ENCODE measurements at regions not wholly inside any gene's neighbourhood (a gene's known extent, or its start where the extent isn't known, plus 50 kb on each side); places are given as distances from the start of the nearest gene placed in this dataset.

GRCh38 chr12:118590406-118591150 is 214.2 kb downstream of the SUDS3 start:
- no peak for DNase-seq
- in situ Hi-C loops (cut with MboI; ENCODE audit: low pct_unique_long_range_greater_than_20kb, low sequenced_read_pairs), result no loop called here

GRCh38 chr12:118603610-118604361 is 227.4 kb downstream of the SUDS3 start:
- in situ Hi-C loops (cut with MboI; ENCODE audit: low pct_unique_long_range_greater_than_20kb, low sequenced_read_pairs), result no loop called here
- no peak for DNase-seq

- in situ Hi-C loops (cut with MboI; ENCODE audit: low pct_unique_long_range_greater_than_20kb, low sequenced_read_pairs), result no loop called here
Measured at GRCh38 chr12:118606690-118607089, 230.3 kb downstream of the SUDS3 start.

GRCh38 chr12:118607831-118608230 is 231.5 kb downstream of the SUDS3 start:
- DNase-seq, result no peak
- in situ Hi-C loops (cut with MboI; ENCODE audit: low pct_unique_long_range_greater_than_20kb, low sequenced_read_pairs), result no loop called here

More at GRCh38 chr12:118606690-118607089, 230.3 kb downstream of the SUDS3 start:
- no peak for DNase-seq

- no peak for DNase-seq
- in situ Hi-C loops (cut with MboI; ENCODE audit: low pct_unique_long_range_greater_than_20kb, low sequenced_read_pairs), result no loop called here
Measured at GRCh38 chr12:118608770-118609344, 232.5 kb downstream of the SUDS3 start.

- in situ Hi-C loops (cut with MboI; ENCODE audit: low pct_unique_long_range_greater_than_20kb, low sequenced_read_pairs), result no loop called here
- no peak for DNase-seq
Measured at GRCh38 chr12:118611295-118611694, 234.9 kb downstream of the SUDS3 start.

DNA sequence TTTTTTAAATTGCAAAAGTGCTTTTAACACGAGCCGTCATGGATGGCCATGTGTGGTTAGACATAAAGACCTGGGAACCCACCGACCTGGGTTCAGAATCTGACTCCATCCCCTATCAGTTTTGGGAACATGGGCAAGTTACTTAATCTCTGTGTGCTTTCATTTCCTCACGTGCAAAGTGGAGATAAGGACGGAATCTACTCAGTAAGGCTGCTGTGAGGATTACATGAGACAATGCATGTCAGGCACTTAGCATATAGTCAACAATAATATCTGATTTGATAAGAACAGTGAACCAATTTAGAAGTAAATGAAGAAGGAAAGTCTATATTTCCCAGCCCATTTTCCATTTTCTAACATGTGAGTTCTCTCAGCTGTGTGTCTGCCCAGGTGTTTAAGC is 235.4 kb downstream of the SUDS3 start:
- DNase-seq, result no peak
- in situ Hi-C loops (cut with MboI; ENCODE audit: low pct_unique_long_range_greater_than_20kb, low sequenced_read_pairs), result no loop called here

DNA sequence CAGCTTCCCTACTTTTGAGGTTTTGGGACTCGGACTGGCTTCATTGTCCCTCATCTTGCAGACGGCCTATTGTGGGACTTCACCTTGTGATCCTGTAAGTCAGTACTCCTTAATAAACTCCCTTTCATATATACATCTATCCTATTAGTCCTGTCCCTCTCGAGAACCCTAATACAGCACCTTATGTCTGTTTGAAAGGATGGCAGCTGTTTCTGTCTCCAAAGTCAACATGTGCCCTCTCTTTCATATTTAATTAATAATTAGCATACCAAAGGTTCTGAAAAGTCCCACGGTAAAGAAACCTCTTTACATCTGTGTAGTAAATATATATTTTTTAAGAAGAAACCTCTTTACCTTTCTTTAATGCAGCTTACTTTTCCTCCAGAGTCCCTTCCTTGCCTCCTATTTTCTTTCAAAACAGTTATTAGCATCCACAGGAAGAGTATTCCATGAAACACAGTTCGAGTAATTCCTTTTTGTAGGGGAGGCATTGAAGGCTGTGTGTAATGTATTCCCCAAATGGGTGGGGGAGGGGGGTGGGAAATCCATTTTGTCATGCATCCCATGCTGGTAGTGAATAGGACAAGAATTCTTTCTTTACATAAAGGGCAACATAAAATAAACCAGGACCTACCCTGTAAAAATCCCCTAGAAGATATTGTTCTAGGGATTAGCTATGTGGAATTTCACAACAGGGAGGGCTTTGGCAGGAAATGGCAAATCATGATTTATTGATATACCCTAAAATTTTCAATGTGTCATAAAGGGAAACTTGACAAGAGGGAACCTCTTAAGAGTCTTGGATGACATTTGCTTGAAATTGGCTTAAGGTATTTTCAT is 241.5 kb downstream of the SUDS3 start:
- DNase-seq, result no peak
- in situ Hi-C loops (cut with MboI; ENCODE audit: low pct_unique_long_range_greater_than_20kb, low sequenced_read_pairs), result no loop called here

DNA sequence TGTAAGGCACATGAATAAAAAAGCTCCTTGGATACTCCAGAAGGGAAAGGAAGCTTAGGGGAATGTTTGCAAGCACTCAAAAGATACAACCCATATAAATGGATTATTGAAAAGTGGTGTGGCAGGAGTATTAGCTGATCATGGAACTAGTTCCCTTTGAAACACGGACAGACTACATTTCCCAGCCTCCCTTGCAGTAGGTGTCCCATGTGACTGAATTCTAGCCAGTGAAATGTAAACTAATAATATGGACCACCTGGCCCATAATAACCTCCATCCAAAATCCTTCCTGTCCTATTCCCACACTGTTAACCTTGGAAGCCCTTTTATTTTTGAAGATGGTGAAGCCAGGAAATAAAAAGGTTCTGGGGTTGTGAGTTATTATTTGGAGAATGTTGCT is 242.3 kb downstream of the SUDS3 start:
- no peak for DNase-seq
- in situ Hi-C loops (cut with MboI; ENCODE audit: low pct_unique_long_range_greater_than_20kb, low sequenced_read_pairs), result no loop called here

GRCh38 chr12:118625050-118625675 is 248.8 kb downstream of the SUDS3 start:
- in situ Hi-C loops (cut with MboI; ENCODE audit: low pct_unique_long_range_greater_than_20kb, low sequenced_read_pairs), result no loop called here
- no peak for DNase-seq

DNA sequence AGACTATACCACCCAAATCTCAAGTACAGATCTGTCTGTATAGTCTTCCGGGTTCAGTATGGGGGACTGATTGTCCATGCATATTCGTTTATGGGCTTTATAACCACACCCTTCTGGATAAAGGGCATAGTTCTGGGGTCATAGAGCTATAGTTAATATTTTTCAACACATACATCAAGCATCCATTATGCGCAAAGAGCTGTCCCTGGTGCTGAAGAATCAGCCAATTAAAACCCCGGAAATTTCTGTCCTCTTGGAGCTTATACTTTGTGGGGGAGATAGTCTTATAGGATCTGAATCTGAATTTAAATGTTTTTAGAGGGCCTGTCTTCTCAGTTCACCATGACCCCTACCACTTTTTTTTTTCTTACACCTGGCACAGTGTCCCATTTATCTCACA is 256.7 kb downstream of the SUDS3 start:
- DNase-seq, result peak; percentile 3

GRCh38 chr12:118635276-118635675 is 258.9 kb downstream of the SUDS3 start:
- in situ Hi-C loops (cut with MboI; ENCODE audit: low pct_unique_long_range_greater_than_20kb, low sequenced_read_pairs), result no loop called here
- DNase-seq, result no peak

More for the DNA sequence above, 256.7 kb downstream of the SUDS3 start:
- in situ Hi-C loops (cut with MboI; ENCODE audit: low pct_unique_long_range_greater_than_20kb, low sequenced_read_pairs), result no loop called here

GRCh38 chr12:118637767-118638370 is 261.5 kb downstream of the SUDS3 start:
- no peak for DNase-seq
- in situ Hi-C loops (cut with MboI; ENCODE audit: low pct_unique_long_range_greater_than_20kb, low sequenced_read_pairs), result no loop called here

DNA sequence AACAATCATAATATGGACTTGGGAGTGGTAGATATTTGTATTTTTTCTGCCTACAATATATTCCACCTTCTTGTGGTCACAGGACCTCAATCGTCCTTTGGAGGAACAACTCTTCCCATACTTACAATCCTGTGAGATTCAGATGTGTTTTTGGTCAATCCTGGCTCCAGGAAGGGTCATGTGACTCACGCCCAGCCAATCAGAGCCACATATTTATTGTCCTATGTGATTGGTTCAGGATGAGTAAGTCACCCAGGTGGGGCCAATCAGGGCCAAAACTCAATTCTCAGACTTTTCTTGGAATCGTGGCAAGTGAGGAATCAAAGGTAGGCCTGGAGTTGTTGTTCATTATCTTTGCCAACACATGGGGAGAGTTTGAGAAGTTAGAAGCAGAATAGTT is 264.9 kb downstream of the SUDS3 start:
- DNase-seq, result no peak
- in situ Hi-C loops (cut with MboI; ENCODE audit: low pct_unique_long_range_greater_than_20kb, low sequenced_read_pairs), result no loop called here

DNA sequence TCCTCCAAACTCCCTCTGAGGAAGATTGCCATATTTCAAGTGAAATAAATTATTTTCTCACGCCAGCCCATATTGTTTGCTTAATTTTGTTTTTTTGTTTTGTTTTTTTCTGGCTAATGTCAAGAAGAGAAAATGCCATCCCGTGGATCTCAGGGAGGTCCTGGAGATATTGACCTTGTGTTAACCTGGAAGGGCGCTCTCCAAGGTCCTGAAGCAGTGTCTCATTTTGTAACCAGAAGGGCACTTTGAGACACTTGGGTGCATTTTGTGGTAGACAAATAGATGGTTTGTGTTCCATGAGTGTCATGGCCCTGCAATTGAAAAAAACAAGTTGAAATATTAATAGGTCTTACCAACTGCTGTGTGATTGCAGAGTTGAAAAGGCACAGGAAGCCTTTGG is 268.9 kb downstream of the SUDS3 start:
- in situ Hi-C loops (cut with MboI; ENCODE audit: low pct_unique_long_range_greater_than_20kb, low sequenced_read_pairs), result no loop called here
- peak; percentile 22 for DNase-seq

- in situ Hi-C loops (cut with MboI; ENCODE audit: low pct_unique_long_range_greater_than_20kb, low sequenced_read_pairs), result no loop called here
- no peak for DNase-seq
Measured at GRCh38 chr12:118649765-118650585, 273.6 kb downstream of the SUDS3 start.

DNA sequence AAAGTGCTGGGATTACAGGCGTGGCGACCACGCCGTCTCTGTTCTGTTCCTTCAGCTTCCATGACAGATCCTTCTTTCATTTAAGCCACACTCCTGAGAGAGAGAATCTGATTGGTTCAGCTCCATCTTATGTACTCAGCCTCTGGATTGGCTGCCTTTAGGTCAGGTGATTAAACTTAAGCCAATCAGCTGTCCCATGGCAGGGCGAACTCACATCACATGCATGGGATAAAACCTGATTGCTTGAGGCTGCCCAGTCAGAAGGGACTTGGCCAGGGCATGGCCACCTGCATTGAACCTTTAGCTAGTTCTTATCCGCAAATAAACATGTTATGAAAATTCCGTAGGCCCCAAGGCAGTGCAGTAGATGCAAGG is 274.2 kb downstream of the SUDS3 start:
- in situ Hi-C loops (cut with MboI; ENCODE audit: low pct_unique_long_range_greater_than_20kb, low sequenced_read_pairs), result no loop called here
- DNase-seq, result no peak

DNA sequence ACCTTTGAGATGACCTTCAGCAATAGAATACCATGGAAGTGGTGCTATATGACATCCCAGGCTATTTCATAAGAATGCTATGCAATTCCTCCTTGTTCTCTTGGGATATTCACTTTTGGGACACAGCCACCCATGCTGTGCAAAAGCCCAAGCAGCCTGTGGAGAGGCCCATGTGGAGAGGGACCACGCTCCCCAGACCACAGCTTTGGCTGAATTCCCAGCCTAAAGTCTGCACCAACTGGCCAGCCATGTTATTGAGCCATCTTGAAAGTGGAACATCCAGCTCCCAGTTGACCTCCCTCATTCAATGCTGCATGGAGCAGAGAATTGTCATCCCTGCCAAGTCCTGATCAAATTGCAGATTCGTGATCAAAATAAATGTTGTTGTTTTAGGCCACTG is 275.1 kb downstream of the SUDS3 start:
- in situ Hi-C loops (cut with MboI; ENCODE audit: low pct_unique_long_range_greater_than_20kb, low sequenced_read_pairs), result no loop called here
- DNase-seq, result no peak

Data from KBM-7 (cell line).